ENCODE measurements at regions not wholly inside any gene's neighbourhood (a gene's known extent, or its start where the extent isn't known, plus 50 kb on each side); places are given as distances from the start of the nearest gene placed in this dataset.

GRCh38 chr6:81894306-81894705, 141.8 kb upstream of the TENT5A start:
- TF ChIP-seq POLR2A (IDR thresholded peaks at IDR 0.05; ENCODE audit: low read depth, low read length) (no peak), CTCF (IDR thresholded peaks at IDR 0.05; ENCODE audit: extremely low read depth in 1 of 2, insufficient read depth in 1 of 2, low read depth in 1 of 2, low read length in 2 of 2) (no peak), EZH2 (IDR thresholded peaks at IDR 0.05; ENCODE audit: borderline replicate concordance, low read depth, low read length, severe bottlenecking) (no peak), GATA2 (IDR thresholded peaks at IDR 0.05; ENCODE audit: insufficient read depth, insufficient read length, low read depth, low read length) (no peak)

Data from endothelial cell of umbilical vein (primary cell).